ENCODE measurements at regions not wholly inside any gene's neighbourhood (a gene's known extent, or its start where the extent isn't known, plus 50 kb on each side); places are given as distances from the start of the nearest gene placed in this dataset.

DNA sequence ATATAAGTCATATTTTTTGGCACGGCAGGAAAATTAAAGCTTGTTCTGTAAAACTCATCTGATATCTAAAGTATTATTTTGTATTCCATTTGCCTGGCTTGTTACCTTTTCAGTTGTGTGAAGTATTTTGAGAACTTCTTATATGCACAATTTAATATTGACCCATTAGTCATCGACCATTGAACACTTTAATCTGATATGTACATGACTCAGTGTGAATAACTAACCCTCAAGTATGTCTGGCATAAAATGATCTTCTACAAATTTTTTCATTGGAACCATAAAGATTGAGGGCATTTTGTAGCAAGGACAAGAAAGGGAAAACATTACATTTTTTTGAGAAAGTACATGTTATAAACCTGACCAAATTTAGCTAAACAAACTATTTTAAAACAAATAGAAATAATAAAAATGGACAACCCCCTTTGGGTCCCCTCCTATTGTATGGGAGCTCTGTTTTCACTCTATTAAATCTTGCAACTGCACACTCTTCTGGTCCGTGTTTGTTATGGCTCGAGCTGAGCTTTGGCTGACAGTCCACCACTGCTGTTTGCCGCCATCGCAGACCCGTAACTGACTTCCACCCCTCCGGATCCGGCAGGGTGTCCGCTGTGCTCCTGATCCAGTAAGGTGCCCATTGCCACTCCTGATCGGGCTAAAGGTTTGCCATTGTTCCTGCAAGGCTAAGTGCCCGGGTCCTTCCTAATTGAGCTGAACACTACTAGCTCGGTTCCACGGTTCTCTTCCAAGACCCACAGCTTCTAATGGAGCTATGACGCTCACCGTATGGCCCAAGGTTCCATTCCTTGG, 118.8 kb downstream of the SLC6A15 start:
- TF ChIP-seq, protein P1, sequence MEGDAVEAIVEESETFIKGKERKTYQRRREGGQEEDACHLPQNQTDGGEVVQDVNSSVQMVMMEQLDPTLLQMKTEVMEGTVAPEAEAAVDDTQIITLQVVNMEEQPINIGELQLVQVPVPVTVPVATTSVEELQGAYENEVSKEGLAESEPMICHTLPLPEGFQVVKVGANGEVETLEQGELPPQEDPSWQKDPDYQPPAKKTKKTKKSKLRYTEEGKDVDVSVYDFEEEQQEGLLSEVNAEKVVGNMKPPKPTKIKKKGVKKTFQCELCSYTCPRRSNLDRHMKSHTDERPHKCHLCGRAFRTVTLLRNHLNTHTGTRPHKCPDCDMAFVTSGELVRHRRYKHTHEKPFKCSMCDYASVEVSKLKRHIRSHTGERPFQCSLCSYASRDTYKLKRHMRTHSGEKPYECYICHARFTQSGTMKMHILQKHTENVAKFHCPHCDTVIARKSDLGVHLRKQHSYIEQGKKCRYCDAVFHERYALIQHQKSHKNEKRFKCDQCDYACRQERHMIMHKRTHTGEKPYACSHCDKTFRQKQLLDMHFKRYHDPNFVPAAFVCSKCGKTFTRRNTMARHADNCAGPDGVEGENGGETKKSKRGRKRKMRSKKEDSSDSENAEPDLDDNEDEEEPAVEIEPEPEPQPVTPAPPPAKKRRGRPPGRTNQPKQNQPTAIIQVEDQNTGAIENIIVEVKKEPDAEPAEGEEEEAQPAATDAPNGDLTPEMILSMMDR (IDR thresholded peaks at IDR 0.05; ENCODE audit: low read depth, low read length): no peak
- no peak for TF ChIP-seq EZH2phosphoT487 (IDR thresholded peaks at IDR 0.05; ENCODE audit: low read depth)
